ENCODE measurements at regions not wholly inside any gene's neighbourhood (a gene's known extent, or its start where the extent isn't known, plus 50 kb on each side); places are given as distances from the start of the nearest gene placed in this dataset.

DNA sequence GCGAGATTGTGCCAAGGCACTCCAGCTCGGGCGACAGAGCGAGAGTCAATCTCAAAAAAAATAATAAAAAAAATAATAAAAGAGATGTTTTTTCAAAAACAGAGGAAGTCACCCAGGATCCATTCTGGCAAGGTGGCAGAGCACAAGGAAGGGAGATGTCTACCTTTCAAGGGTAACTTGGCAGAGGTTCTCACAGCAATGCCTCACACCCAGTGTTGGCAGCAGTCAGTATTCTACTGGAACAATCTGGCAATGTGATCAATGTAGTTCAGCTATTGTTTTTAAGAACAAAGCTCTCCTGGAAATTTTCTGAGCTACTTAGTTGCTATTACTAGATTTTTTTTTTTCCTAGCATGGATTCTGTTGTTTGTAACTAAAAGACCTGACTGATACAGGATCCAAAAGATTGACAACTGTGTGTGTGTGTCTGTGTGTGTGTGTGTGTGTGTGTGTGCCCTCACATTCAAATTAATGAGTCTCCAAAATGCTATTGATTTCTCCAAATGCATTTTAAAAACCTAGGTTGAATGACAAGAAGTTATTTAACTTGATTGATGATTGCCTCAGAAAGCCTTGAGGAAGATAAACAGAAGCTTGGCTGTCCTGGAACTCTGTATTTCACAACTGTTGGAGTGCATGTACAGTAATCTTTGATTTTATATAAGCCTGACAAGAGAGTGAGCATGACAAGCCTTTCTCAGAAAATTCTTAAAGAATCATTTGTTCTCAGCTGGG, 114.1 kb upstream of the RREB1 start:
- Histone ChIP-seq H3K36me3 (replicated peaks in 1 of 2; ENCODE audit: control insufficient read depth in 1 of 2, insufficient read depth in 2 of 2, low read length in 1 of 2) (no peaks in the 10 kb centered on the region), H2AFZ (ENCODE audit: low read depth) (no peak overlapping the region), H3K27me3 (ENCODE audit: insufficient read depth) (no peaks in the 10 kb centered on the region), H3K27ac (ENCODE audit: low read depth in 2 of 2, low read length in 1 of 2) (no peak overlapping the region), H3K4me2 (no peak overlapping the region), H3K9ac (no peak overlapping the region), H3K9me3 (no peaks in the 10 kb centered on the region), H3F3A (replicated peaks; ENCODE audit: insufficient read depth) (no peaks in the 10 kb centered on the region), H3K9me2 (no peaks in the 10 kb centered on the region), H3K79me2 (ENCODE audit: insufficient read depth) (no peaks in the 10 kb centered on the region), H4K20me1 (ENCODE audit: insufficient read depth) (no peaks in the 10 kb centered on the region), H3K4me1 (ENCODE audit: control insufficient read depth in 1 of 2, insufficient read depth in 2 of 2, low read depth in 1 of 2, low read length in 1 of 2) (no peaks in the 10 kb centered on the region; a peak in 1 of 4 replicates), H3K4me3 (ENCODE audit: low read depth in 2 of 2, low read length in 1 of 2) (no peak overlapping the region)
- DNase-seq, result no peak
- CTCF ChIA-PET, result no interaction called here
- TF ChIP-seq MEF2A (IDR thresholded peaks at IDR 0.05; ENCODE audit: borderline replicate concordance, low read depth), result no peak
- TF ChIP-seq, protein P1, sequence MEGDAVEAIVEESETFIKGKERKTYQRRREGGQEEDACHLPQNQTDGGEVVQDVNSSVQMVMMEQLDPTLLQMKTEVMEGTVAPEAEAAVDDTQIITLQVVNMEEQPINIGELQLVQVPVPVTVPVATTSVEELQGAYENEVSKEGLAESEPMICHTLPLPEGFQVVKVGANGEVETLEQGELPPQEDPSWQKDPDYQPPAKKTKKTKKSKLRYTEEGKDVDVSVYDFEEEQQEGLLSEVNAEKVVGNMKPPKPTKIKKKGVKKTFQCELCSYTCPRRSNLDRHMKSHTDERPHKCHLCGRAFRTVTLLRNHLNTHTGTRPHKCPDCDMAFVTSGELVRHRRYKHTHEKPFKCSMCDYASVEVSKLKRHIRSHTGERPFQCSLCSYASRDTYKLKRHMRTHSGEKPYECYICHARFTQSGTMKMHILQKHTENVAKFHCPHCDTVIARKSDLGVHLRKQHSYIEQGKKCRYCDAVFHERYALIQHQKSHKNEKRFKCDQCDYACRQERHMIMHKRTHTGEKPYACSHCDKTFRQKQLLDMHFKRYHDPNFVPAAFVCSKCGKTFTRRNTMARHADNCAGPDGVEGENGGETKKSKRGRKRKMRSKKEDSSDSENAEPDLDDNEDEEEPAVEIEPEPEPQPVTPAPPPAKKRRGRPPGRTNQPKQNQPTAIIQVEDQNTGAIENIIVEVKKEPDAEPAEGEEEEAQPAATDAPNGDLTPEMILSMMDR (IDR thresholded peaks at IDR 0.05), result no peak
- TF ChIP-seq RCOR1 (IDR thresholded peaks at IDR 0.05; ENCODE audit: low read length), result no peak
- no peak for TF ChIP-seq RFX5 (IDR thresholded peaks at IDR 0.05; ENCODE audit: low read length)
- TF ChIP-seq, protein P2, sequence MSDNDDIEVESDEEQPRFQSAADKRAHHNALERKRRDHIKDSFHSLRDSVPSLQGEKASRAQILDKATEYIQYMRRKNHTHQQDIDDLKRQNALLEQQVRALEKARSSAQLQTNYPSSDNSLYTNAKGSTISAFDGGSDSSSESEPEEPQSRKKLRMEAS (IDR thresholded peaks at IDR 0.05; ENCODE audit: low read depth), result no peak
- TF ChIP-seq EP300 (IDR thresholded peaks at IDR 0.05; ENCODE audit: borderline replicate concordance in 1 of 2, low read depth in 1 of 2, low read length in 1 of 2), result no peak
- TF ChIP-seq TCF12 (IDR thresholded peaks at IDR 0.05), result no peak
- TF ChIP-seq SIN3A (IDR thresholded peaks at IDR 0.05; ENCODE audit: borderline replicate concordance, low read depth, low read length), result no peak
- TF ChIP-seq ELF1 (IDR thresholded peaks at IDR 0.05), result no peak
- TF ChIP-seq, protein P3, sequence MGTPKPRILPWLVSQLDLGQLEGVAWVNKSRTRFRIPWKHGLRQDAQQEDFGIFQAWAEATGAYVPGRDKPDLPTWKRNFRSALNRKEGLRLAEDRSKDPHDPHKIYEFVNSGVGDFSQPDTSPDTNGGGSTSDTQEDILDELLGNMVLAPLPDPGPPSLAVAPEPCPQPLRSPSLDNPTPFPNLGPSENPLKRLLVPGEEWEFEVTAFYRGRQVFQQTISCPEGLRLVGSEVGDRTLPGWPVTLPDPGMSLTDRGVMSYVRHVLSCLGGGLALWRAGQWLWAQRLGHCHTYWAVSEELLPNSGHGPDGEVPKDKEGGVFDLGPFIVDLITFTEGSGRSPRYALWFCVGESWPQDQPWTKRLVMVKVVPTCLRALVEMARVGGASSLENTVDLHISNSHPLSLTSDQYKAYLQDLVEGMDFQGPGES (IDR thresholded peaks at IDR 0.05; ENCODE audit: low read depth, low read length), result no peak
- TF ChIP-seq, protein P4, sequence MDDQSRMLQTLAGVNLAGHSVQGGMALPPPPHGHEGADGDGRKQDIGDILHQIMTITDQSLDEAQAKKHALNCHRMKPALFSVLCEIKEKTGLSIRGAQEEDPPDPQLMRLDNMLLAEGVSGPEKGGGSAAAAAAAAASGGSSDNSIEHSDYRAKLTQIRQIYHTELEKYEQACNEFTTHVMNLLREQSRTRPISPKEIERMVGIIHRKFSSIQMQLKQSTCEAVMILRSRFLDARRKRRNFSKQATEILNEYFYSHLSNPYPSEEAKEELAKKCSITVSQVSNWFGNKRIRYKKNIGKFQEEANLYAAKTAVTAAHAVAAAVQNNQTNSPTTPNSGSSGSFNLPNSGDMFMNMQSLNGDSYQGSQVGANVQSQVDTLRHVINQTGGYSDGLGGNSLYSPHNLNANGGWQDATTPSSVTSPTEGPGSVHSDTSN (IDR thresholded peaks at IDR 0.05), result no peak
- TF ChIP-seq NFIC (IDR thresholded peaks at IDR 0.05; ENCODE audit: borderline replicate concordance), result no peak
- TF ChIP-seq, protein P5, sequence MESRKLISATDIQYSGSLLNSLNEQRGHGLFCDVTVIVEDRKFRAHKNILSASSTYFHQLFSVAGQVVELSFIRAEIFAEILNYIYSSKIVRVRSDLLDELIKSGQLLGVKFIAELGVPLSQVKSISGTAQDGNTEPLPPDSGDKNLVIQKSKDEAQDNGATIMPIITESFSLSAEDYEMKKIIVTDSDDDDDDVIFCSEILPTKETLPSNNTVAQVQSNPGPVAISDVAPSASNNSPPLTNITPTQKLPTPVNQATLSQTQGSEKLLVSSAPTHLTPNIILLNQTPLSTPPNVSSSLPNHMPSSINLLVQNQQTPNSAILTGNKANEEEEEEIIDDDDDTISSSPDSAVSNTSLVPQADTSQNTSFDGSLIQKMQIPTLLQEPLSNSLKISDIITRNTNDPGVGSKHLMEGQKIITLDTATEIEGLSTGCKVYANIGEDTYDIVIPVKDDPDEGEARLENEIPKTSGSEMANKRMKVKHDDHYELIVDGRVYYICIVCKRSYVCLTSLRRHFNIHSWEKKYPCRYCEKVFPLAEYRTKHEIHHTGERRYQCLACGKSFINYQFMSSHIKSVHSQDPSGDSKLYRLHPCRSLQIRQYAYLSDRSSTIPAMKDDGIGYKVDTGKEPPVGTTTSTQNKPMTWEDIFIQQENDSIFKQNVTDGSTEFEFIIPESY (IDR thresholded peaks at IDR 0.05; ENCODE audit: borderline replicate concordance, low read depth), result no peak
- POLR2A ChIA-PET, result no interaction called here
- 60% methylated on average over 4 of the region's 4 CpGs for WGBS (ENCODE audit: low lambda C conversion rate)

All from SK-N-SH (cell line).